Keratinocyte (primary cell): ENCODE measurements at regions not wholly inside any gene's neighbourhood (a gene's known extent, or its start where the extent isn't known, plus 50 kb on each side); places are given as distances from the start of the nearest gene placed in this dataset.

Source experiments
- DNase-seq: peaks from one replicate; pipeline ENCODE4 v3.0.0-alpha.2; 2011; ENCODE audit warnings: low read depth, missing footprints, low spot score
- FAIRE-seq: peaks from 2 replicates; lab custom pipeline; 2011; peaks lifted over from hg19 to GRCh38; lab: Jason Lieb, UNC
- H2AFZ ChIP-seq: 2 replicates; pipeline ENCODE4 v1.6.0; 2012; ENCODE audit warnings: low read length, control low read depth, inconsistent platforms; ENCODE audit not compliant: control insufficient read depth
- H3K27ac ChIP-seq: 2 replicates; pipeline ENCODE4 v1.5.1; 2011; ENCODE audit warnings: low read length; ENCODE audit not compliant: control insufficient read depth, insufficient read depth
- H3K27me3 ChIP-seq: 3 replicates; pipeline ENCODE4 v1.6.0; 2011; ENCODE audit warnings: low read length; ENCODE audit not compliant: control insufficient read depth, insufficient read depth; ENCODE audit errors: extremely low read depth
- H3K36me3 ChIP-seq, 2 experiments: 2 replicates in 1 of 2; 3 replicates in 1 of 2; pipeline ENCODE4 v1.5.1; 2011; ENCODE audit warnings: low read length in 2 of 2, mild to moderate bottlenecking in 1 of 2; ENCODE audit not compliant: control insufficient read depth in 2 of 2, insufficient read depth in 2 of 2; ENCODE audit errors: extremely low read depth in 1 of 2
- H3K4me1 ChIP-seq: 3 replicates; pipeline ENCODE4 v1.5.1; 2011; ENCODE audit warnings: low read length; ENCODE audit not compliant: control insufficient read depth, insufficient read depth; ENCODE audit errors: extremely low read depth
- H3K4me2 ChIP-seq: 3 replicates; pipeline ENCODE4 v1.6.0; 2011; ENCODE audit warnings: low read depth, low read length; ENCODE audit not compliant: control insufficient read depth, insufficient read depth; ENCODE audit errors: extremely low read depth
- H3K4me3 ChIP-seq, 3 experiments: fragments of 200-600 bp in 1 of 3; sonication (generic) in 1 of 3; 2 replicates in 2 of 3; 3 replicates in 1 of 3; pipeline ENCODE4 v1.5.1; 2011 to 2016; ENCODE audit warnings: low read length in 3 of 3, mild to moderate bottlenecking in 3 of 3, control low read depth in 2 of 3, inconsistent platforms in 1 of 3, low read depth in 1 of 3, mixed read lengths in 1 of 3, mixed run types in 1 of 3, moderate library complexity in 1 of 3; ENCODE audit not compliant: control insufficient read depth in 2 of 3, insufficient read depth in 2 of 3; ENCODE audit errors: extremely low read depth in 1 of 3
- H3K79me2 ChIP-seq: 2 replicates; pipeline ENCODE4 v1.6.0; 2012; ENCODE audit warnings: low read length; ENCODE audit not compliant: control insufficient read depth, insufficient read depth
- H3K9ac ChIP-seq: 3 replicates; pipeline ENCODE4 v1.6.0; 2011; ENCODE audit warnings: low read length; ENCODE audit not compliant: control insufficient read depth, insufficient read depth; ENCODE audit errors: extremely low read depth
- H3K9me1 ChIP-seq: 3 replicates; pipeline ENCODE4 v1.6.0; 2011; ENCODE audit warnings: low read length; ENCODE audit not compliant: control insufficient read depth, insufficient read depth; ENCODE audit errors: extremely low read depth
- H3K9me3 ChIP-seq: 2 replicates; pipeline ENCODE4 v1.5.1; 2012; ENCODE audit warnings: low read depth, low read length; ENCODE audit not compliant: control insufficient read depth
- H4K20me1 ChIP-seq: 3 replicates; pipeline ENCODE4 v1.6.0; 2011; ENCODE audit warnings: low read length; ENCODE audit not compliant: control insufficient read depth, insufficient read depth; ENCODE audit errors: extremely low read depth
- EZH2 ChIP-seq: IDR thresholded peaks from one replicate; pipeline ENCODE4 v1.6.1; 2012; ENCODE audit warnings: inconsistent platforms, mild to moderate bottlenecking, low read length, moderate library complexity
- dilution Hi-C: fragments of 300-500 bp; cut with MboI; formaldehyde crosslinking; loops from one replicate; pipeline ENCODE4 v1.7.0; 2020; ENCODE audit warnings: low sequenced_read_pairs; ENCODE audit not compliant: extremely low pct_ligation_motif_present
- TF ChIP-seq, protein P1 (sequence below), 3 experiments: IDR thresholded peaks in 1 of 3; conservative IDR thresholded peaks in 1 of 3; optimal IDR thresholded peaks in 1 of 3; 2 replicates in 2 of 3; 3 replicates in 1 of 3; pipeline versions ENCODE3 to v1.5.1; 2011; ENCODE audit warnings: low read length in 3 of 3, mild to moderate bottlenecking in 3 of 3, moderate library complexity in 2 of 3, control low read depth in 1 of 3, inconsistent platforms in 1 of 3; ENCODE audit not compliant: insufficient read depth in 2 of 3; ENCODE audit errors: extremely low read depth in 1 of 3

DNA sequence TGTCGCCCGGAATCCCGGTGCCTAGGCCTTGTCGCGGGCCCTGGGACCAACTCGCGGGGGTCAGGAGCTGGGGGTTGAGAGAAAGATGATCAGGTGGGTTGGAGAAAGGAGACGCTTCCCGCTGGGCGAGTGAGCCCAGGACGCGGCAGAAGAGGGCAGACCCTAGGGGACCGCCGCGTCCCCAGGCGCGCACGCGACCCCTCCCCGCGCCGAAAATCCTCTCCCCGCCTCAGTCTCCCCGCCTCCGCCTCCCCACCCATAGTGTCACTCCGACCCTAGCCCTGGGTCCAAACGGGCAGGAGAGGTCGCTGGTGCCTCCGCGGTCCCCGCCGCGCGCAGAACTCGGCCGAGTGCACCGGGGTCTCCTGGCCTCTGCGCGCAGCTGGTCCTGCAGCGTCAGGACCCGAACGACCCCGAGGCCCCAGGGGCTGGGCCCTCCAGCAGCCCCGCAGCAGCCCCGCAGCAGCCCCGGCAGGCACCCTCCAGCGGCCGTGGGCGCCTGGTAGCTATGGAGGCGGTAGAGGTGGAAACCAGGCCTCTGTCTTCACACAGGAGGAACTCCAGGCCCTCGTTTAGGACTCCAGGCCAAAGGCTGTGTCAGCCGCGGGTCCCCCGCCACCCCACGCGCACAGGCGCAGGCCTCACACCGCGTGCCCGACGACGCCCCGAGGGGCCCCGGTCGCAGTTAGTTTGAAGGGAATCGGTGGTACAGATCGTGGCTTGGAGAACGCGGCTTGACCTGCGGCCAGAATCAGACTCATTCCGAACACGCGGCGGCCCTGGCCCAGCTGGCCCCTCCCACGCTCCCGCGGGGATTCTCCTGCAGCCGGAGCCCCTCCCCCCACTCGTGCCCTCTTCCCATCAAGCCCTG, 60.1 kb upstream of the EIF5 start:
- Histone ChIP-seq H3K9me3 (peaks cover 3% of the 10 kb centered on the region), H4K20me1 (no peaks in the 10 kb centered on the region), H3K27me3 (peaks cover 52% of the 10 kb centered on the region), H3K4me1 (no peaks in the 10 kb centered on the region), H3K36me3 (no peaks in the 10 kb centered on the region), H3K4me2 (no peak overlapping the region), H3K9ac (no peak overlapping the region), H3K9me1 (no peaks in the 10 kb centered on the region), H2AFZ (no peak overlapping the region), H3K27ac (no peak overlapping the region), H3K4me3 (peak overlapping the region in 1 of 3 experiments; percentile 37), H3K79me2 (no peaks in the 10 kb centered on the region)
- FAIRE-seq (no peak), DNase-seq (no peak)
- TF ChIP-seq EZH2, result no peak
- TF ChIP-seq, protein P1, sequence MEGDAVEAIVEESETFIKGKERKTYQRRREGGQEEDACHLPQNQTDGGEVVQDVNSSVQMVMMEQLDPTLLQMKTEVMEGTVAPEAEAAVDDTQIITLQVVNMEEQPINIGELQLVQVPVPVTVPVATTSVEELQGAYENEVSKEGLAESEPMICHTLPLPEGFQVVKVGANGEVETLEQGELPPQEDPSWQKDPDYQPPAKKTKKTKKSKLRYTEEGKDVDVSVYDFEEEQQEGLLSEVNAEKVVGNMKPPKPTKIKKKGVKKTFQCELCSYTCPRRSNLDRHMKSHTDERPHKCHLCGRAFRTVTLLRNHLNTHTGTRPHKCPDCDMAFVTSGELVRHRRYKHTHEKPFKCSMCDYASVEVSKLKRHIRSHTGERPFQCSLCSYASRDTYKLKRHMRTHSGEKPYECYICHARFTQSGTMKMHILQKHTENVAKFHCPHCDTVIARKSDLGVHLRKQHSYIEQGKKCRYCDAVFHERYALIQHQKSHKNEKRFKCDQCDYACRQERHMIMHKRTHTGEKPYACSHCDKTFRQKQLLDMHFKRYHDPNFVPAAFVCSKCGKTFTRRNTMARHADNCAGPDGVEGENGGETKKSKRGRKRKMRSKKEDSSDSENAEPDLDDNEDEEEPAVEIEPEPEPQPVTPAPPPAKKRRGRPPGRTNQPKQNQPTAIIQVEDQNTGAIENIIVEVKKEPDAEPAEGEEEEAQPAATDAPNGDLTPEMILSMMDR (optimal IDR thresholded peaks at IDR 0.05 in 1 of 3, IDR thresholded peaks at IDR 0.05 in 1 of 3, conservative IDR thresholded peaks at IDR 0.05 in 1 of 3; ENCODE audit: extremely low read depth in 1 of 3, insufficient read depth in 2 of 3, low read length in 3 of 3), result no peak
- dilution Hi-C loops, result no loop called here

DNA sequence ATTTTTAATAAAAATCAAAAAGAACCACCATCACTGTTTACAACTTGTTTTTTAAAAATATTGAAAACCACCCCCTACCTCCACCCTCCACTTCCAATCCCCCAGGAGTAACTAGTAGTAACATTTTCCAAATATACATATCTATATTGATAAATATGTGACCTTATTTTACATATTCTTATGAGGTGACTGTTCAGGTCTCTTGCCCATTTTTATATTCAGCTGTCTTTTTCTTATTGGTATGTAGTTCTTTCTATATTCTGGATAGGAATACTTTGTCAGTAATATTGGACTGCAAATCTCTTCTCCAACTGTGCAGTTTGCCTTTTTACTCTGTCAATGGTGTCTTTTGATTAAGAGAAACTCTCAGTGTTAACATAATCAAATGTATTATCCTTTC, 59.0 kb upstream of the EIF5 start:
- Histone ChIP-seq H3K9me1 (no peaks in the 10 kb centered on the region), H3K4me2 (no peak overlapping the region), H2AFZ (no peak overlapping the region), H4K20me1 (no peaks in the 10 kb centered on the region), H3K4me1 (no peaks in the 10 kb centered on the region), H3K4me3 (no peak overlapping the region), H3K27me3 (peaks cover 62% of the 10 kb centered on the region), H3K36me3 (no peaks in the 10 kb centered on the region), H3K79me2 (no peaks in the 10 kb centered on the region), H3K9me3 (peaks cover 3% of the 10 kb centered on the region), H3K9ac (no peak overlapping the region), H3K27ac (no peak overlapping the region)
- TF ChIP-seq, protein P1 (optimal IDR thresholded peaks at IDR 0.05 in 1 of 3, IDR thresholded peaks at IDR 0.05 in 1 of 3, conservative IDR thresholded peaks at IDR 0.05 in 1 of 3; ENCODE audit: extremely low read depth in 1 of 3, insufficient read depth in 2 of 3, low read length in 3 of 3), result no peak
- no peak for TF ChIP-seq EZH2
- DNase-seq (no peak), FAIRE-seq (no peak)
- dilution Hi-C loops, result no loop called here
